Hematopoietic multipotent progenitor cell treated with erythropoietin and hydrocortisone succinate and interleukin-3 and kit ligand, for 8 days (in vitro differentiated cells): ENCODE measurements at regions not wholly inside any gene's neighbourhood (a gene's known extent, or its start where the extent isn't known, plus 50 kb on each side); places are given as distances from the start of the nearest gene placed in this dataset.
"Not testable (repeated sequence)": the region's sequence is repeated elsewhere in the genome, so short reads cannot be mapped to it uniquely, and the experiment has no call there.

Experiments
- DNase-seq: peaks from one replicate; pipeline ENCODE4 v3.0.0-alpha.2; 2015

DNA sequence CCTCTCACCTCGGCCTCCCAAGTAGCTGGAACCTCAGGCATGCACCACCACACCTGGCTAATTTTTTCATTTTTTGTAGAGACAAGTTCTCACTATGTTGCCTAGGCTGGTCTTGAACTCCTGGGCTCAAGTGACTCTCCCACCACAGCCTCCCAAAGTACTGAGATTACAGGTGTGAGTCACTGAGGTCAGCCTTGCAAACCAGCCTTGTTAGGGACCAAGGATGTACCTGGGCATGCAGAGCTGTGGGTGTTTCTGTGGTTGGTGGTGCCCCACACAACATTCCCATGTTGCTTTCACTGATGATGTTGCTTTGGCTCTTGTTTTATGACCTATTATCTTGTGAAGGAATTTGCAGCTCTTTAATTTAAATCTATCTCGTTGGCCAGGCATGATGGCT lies 54.8 kb downstream of the OTUD1 start:
- no peak for DNase-seq

DNA sequence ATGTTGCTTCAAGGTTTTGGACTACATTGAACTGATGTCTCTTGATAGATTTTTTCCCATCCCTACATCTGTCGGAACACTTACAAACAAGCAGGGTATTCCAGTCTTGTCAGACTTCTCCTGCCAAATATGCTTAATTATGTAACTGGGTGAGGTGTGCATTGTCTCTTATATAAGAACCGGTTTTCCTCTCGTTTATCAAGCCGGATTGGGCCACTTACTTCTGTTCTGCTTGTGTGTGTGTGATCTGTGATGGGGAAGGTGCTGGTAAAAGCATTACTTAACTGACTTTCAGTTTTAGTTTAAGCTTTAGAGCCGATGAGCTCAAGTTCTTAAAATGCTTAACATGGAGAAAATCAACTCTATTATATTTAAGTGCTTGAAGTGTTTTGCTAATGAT lies 57.9 kb downstream of the OTUD1 start:
- DNase-seq = no peak

DNA sequence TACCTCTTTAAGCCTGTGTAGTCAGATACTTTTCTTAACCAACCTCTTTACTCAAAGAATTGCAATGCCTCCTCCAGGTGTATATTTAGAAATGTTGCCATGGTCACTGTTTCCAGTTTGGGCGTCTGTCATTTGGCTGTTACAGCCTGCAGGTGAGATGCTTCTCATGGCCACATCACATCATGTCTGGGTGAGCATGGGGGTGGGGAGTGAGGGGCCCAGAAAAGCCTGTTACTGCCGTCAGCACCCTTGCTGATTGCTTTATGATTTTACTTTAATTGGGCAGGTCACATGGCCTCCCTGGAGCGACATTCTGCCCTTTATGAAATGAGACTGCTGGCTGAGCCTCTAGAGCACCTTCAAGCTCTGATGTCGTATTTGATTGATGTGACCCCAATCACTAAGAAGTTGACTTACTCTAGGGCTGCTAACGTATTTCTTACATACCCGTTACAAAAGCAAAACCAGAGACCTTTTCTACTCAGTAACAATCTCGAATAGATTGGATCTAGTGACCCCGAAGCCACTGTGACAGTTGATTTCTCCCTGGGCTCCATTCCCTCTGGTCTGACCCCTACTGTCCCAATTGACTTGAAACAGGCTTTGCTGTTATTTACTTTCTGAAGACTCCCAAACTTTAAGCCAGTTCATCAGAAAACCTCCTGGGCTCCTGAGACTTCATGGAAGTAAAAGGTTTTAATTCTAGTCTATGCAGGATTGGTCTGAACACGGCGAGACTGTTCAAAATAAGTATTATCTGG lies 60.7 kb downstream of the OTUD1 start:
- DNase-seq = no peak

- no peak for DNase-seq
Observed at GRCh38 chr10:23505797-23506465, 67.1 kb downstream of the OTUD1 start.

DNA sequence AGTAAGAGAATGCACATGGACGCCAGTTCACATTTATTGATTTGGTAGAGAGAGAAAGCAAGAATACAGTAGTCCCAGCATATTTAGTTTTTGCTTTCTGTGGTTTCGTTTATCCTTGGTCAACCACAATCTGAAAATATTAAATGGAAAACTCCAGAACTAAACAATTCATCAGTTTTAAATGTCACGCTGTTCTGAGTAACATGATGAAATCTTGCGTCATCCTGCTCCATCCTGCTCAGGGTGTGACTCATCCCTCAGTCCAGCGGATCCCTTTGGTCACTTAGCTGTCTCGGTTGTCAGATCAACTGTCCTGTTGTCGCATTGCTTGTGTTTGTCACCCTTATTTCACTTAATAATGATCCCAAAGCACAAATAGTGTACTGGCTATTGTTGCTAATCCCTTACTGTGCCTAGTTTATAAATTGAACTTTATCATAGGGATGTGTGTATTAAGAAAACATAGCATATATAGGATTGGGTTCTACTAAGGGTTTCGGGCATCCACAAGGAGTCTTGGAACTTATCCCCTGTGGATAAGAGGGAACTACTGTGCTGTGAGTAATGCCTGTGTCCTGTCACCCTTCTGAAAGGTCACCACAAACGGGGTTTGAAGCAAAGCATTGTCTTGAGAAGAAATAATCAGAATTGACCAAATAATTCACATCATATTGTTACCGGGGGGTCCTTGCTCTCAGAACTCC lies 73.6 kb downstream of the OTUD1 start:
- DNase-seq = no peak

GRCh38 chr10:23513621-23514020 lies 74.7 kb downstream of the OTUD1 start:
- DNase-seq = not testable (repeated sequence)

GRCh38 chr10:23514321-23514720 lies 75.4 kb downstream of the OTUD1 start:
- DNase-seq = no peak

- DNase-seq = no peak
Observed at GRCh38 chr10:23516530-23516929, 77.7 kb downstream of the OTUD1 start.

GRCh38 chr10:23517155-23517554 lies 78.3 kb downstream of the OTUD1 start:
- DNase-seq = no peak

- no peak for DNase-seq
Observed at GRCh38 chr10:23521735-23522134, 82.9 kb downstream of the OTUD1 start.

DNA sequence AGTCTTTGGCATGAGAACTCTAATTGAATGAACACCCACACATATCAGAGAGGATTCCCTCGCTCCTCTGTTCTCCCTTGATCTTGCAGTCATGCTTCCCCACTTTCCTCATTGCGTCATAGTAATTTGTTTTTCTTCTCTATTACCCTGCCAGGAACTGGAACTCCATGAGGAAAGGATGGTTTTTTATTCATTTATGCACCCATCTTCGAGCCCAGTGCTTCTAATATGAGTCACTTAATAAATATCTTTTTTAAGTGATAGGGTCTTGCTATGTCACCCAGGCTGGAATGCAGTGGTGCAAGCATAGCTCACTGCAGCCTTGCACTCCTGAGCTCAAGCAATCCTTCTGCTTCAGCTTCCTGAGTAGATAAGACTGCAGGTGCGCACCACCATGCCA lies 83.5 kb downstream of the OTUD1 start:
- no peak for DNase-seq

DNA sequence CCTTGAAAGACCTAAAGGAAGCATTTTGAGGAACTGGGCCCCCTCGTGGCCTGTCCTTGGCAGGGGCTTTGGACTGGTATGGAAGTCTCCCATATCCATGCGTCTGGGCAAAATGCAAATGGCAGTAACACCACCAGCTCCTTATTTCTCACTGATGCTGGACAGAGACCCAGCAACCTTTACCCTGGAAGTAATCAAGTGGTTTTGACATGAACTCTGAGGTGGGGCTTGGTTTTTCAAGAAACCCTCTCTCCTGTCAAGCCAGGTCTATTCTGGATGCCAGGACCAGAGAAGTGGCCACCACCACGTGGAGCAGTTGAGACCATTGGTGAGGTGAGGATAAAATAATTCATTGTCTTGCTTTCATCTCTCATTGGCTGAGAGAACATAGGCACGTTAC lies 84.4 kb downstream of the OTUD1 start:
- no peak for DNase-seq

DNA sequence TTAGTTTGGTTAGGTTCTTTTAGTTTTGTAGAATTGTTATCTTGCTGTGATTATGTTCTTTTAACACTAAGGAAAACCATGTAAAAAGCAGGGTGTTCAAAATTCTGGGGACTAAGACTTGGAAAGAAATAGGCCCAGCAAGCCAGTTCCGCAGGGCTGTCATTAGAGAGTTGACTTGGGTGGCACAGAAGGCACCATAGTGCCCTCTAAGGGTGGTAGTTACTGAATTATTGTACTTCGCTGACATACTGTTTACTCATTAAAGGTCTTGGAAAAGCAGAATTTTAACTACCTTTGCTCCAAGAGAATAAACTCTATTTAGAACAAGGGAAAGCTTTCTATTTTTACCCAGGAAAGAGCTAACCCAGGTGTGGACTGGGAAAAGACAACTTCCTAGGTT lies 86.5 kb downstream of the OTUD1 start:
- DNase-seq = peak; percentile 14

GRCh38 chr10:23528419-23528818 lies 89.5 kb downstream of the OTUD1 start:
- DNase-seq = no peak

DNA sequence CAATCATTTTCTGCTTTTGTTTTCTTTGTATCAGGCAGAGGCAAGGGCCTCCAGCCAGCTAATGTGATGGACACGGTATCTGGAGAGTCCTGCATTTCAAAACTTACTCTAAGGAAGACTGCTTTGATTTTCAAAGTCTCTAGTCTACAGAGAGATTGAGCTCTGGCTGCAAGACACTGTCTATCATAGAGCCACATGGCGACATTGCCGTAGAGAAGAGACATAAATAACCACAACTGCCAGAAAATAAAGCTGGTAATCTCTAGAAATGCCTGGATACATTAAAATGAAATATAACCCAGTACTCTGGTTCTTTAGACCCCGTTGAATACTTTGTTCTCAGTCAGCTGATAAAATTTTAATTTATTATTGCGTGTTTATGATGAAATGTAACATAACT lies 90.8 kb downstream of the OTUD1 start:
- DNase-seq = no peak

- peak; percentile 7 for DNase-seq
Observed at GRCh38 chr10:23530079-23530478, 91.2 kb downstream of the OTUD1 start.

GRCh38 chr10:23533212-23533611 lies 94.3 kb downstream of the OTUD1 start:
- DNase-seq = no peak

- DNase-seq = no peak
Observed at GRCh38 chr10:23534326-23534725, 95.5 kb downstream of the OTUD1 start.

DNA sequence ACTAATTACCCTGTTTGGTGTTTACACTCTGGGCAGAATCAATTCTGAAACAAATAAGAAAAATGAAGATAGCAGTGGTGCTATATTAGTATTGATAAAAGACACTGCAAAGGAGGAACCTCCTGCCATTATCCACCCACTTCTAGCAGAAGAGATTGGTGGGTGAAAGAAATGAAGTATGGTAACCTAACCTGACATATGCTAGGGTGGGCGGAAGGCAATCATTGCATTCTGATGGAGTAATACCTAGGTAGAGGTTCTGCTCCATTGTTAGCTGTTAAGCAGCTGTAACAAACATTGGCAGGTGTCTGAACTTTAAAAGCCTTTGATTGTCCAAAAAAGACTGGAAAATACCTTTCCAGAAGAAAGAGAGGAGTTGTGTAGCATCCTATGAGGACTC lies 95.9 kb downstream of the OTUD1 start:
- no peak for DNase-seq

DNA sequence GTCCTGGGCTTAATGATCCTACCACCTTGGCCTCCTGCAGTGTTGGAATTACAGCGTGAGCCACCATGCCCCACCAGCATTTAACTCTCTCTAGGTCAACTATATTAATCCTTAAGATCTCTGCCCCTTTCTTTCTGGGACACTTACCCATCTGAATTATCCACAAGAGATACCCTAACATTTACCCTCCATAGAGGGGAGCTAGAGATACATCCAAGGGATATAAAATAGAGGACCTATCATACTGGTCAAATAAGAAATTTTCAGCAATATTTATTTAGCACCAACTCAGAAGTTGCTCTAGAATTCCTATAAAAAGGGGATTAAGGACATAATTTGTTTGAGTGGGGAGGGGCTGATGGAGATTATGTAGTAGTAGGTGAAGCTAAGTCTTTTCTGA lies 96.5 kb downstream of the OTUD1 start:
- DNase-seq = no peak

DNA sequence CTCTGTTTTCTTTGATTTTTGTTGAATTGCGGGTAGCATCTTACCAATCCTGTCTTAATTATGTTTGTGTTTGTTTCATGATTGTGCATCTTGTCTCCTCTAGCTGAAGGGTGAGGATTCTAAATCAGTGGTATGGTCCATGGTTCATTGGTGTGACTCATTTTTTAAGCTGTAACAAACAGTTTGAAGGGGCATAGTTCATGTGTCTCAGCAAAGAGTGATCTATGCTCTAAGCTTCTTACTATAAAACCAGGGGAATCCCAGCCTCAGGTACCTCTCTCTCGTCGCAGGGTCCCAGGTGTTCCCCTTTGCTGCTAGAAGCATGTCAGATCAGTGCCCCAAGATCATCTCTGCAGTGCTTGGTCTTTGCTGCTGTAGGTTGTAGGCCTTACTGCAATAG lies 100.1 kb downstream of the OTUD1 start:
- DNase-seq = no peak

- DNase-seq = peak; percentile 11
Observed at GRCh38 chr10:23540401-23541030, 101.6 kb downstream of the OTUD1 start.

GRCh38 chr10:23543691-23544380 lies 105.0 kb downstream of the OTUD1 start:
- DNase-seq = no peak
